ENCODE measurements at regions not wholly inside any gene's neighbourhood (a gene's known extent, or its start where the extent isn't known, plus 50 kb on each side); places are given as distances from the start of the nearest gene placed in this dataset.

DNA sequence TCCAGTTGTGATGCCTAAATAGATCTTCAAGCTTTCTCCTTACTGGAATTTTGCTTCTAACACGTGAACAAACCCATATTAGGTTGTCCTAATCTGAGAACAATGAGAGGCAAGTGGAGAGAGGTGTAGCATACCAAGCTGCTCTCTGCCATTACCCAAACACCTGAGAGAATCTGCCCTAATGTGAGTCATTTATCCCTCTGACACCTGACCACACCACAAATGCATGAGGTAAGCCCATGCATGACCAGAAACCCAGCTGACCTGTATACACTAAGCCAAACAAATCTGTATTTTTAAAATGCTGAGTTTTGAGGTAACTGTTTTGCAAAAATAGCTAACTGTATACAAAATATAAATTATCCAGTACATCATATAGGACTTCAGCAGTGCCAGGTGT lies 1458.1 kb upstream of the B3GALT2 start:
- Histone ChIP-seq H3K9ac (ENCODE audit: control insufficient read depth, insufficient read depth, low read length) (no peak overlapping the region), H2AFZ (ENCODE audit: control insufficient read depth, low read depth, low read length) (no peak overlapping the region), H3K4me1 (ENCODE audit: control insufficient read depth, insufficient read depth, low read length) (no peaks in the 10 kb centered on the region), H3K9me3 (replicated peaks; ENCODE audit: control insufficient read depth, insufficient read depth, low read length) (no peaks in the 10 kb centered on the region), H4K20me1 (ENCODE audit: control insufficient read depth, insufficient read depth) (no peaks in the 10 kb centered on the region), H3K4me3 (no peak overlapping the region), H3K4me2 (ENCODE audit: control insufficient read depth, insufficient read depth) (no peak overlapping the region), H3K27ac (ENCODE audit: control insufficient read depth, insufficient read depth) (no peak overlapping the region), H3K36me3 (ENCODE audit: control insufficient read depth in 2 of 2, insufficient read depth in 2 of 2, low read length in 1 of 2) (no peaks in the 10 kb centered on the region), H3K27me3 (replicated peaks in 1 of 2; ENCODE audit: control insufficient read depth in 2 of 2, insufficient read depth in 2 of 2, low read length in 1 of 2) (no peaks in the 10 kb centered on the region), H3K79me2 (ENCODE audit: control insufficient read depth, insufficient read depth, low read length) (no peaks in the 10 kb centered on the region)
- no peak for TF ChIP-seq MYB (IDR thresholded peaks at IDR 0.05; ENCODE audit: borderline replicate concordance, low read depth, low read length)
- no peak for TF ChIP-seq CHD1 (IDR thresholded peaks at IDR 0.05; ENCODE audit: low read depth, low read length)
- TF ChIP-seq CEBPB (IDR thresholded peaks at IDR 0.05; ENCODE audit: borderline replicate concordance in 1 of 2, low read depth in 2 of 2, low read length in 2 of 2), result no peak
- TF ChIP-seq, protein P1, sequence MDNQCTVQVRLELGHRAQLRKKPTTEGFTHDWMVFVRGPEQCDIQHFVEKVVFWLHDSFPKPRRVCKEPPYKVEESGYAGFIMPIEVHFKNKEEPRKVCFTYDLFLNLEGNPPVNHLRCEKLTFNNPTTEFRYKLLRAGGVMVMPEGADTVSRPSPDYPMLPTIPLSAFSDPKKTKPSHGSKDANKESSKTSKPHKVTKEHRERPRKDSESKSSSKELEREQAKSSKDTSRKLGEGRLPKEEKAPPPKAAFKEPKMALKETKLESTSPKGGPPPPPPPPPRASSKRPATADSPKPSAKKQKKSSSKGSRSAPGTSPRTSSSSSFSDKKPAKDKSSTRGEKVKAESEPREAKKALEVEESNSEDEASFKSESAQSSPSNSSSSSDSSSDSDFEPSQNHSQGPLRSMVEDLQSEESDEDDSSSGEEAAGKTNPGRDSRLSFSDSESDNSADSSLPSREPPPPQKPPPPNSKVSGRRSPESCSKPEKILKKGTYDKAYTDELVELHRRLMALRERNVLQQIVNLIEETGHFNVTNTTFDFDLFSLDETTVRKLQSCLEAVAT (IDR thresholded peaks at IDR 0.05), result no peak
- no peak for TF ChIP-seq ZBED1 (IDR thresholded peaks at IDR 0.05; ENCODE audit: borderline replicate concordance)
- TF ChIP-seq SMAD1 (IDR thresholded peaks at IDR 0.05; ENCODE audit: low read depth, partially characterized antibody), result no peak
- no peak for TF ChIP-seq KDM1A (IDR thresholded peaks at IDR 0.05; ENCODE audit: borderline replicate concordance)
- no peak for TF ChIP-seq POLR2AphosphoS2 (IDR thresholded peaks at IDR 0.05; ENCODE audit: low read depth, low read length)
- TF ChIP-seq, protein P2, sequence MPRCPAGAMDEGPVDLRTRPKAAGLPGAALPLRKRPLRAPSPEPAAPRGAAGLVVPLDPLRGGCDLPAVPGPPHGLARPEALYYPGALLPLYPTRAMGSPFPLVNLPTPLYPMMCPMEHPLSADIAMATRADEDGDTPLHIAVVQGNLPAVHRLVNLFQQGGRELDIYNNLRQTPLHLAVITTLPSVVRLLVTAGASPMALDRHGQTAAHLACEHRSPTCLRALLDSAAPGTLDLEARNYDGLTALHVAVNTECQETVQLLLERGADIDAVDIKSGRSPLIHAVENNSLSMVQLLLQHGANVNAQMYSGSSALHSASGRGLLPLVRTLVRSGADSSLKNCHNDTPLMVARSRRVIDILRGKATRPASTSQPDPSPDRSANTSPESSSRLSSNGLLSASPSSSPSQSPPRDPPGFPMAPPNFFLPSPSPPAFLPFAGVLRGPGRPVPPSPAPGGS (IDR thresholded peaks at IDR 0.05; ENCODE audit: borderline replicate concordance, insufficient read depth, low read depth, low read length, poor library complexity, severe bottlenecking), result no peak
- TF ChIP-seq, protein P3, sequence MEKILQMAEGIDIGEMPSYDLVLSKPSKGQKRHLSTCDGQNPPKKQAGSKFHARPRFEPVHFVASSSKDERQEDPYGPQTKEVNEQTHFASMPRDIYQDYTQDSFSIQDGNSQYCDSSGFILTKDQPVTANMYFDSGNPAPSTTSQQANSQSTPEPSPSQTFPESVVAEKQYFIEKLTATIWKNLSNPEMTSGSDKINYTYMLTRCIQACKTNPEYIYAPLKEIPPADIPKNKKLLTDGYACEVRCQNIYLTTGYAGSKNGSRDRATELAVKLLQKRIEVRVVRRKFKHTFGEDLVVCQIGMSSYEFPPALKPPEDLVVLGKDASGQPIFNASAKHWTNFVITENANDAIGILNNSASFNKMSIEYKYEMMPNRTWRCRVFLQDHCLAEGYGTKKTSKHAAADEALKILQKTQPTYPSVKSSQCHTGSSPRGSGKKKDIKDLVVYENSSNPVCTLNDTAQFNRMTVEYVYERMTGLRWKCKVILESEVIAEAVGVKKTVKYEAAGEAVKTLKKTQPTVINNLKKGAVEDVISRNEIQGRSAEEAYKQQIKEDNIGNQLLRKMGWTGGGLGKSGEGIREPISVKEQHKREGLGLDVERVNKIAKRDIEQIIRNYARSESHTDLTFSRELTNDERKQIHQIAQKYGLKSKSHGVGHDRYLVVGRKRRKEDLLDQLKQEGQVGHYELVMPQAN (conservative IDR thresholded peaks at IDR 0.05), result no peak
- TF ChIP-seq, protein P4, sequence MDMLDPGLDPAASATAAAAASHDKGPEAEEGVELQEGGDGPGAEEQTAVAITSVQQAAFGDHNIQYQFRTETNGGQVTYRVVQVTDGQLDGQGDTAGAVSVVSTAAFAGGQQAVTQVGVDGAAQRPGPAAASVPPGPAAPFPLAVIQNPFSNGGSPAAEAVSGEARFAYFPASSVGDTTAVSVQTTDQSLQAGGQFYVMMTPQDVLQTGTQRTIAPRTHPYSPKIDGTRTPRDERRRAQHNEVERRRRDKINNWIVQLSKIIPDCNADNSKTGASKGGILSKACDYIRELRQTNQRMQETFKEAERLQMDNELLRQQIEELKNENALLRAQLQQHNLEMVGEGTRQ (IDR thresholded peaks at IDR 0.05; ENCODE audit: borderline replicate concordance, low read depth, low read length), result no peak
- TF ChIP-seq RCOR1 (conservative IDR thresholded peaks at IDR 0.05; ENCODE audit: low read depth, low read length), result no peak
- ATAC-seq (peak; percentile 57), FAIRE-seq (no peak), DNase-seq (ENCODE audit: low read depth, low spot score) (no peak)
- in situ Hi-C loops (cut with MboI) (no loop called here), intact Hi-C loops (cut with micrococcal nuclease; ENCODE audit: unreplicated experiment) (no loop called here)
- ChIA-PET CTCF (interaction anchor here (1.2 kb wide), 1 partner anchor 11 kb away, joined by 4 read pairs; no protein-coding TSS in a partner anchor), POLR2A (no interaction called here), RAD21 (ENCODE audit: unreplicated experiment) (no interaction called here), SMC1A (ENCODE audit: uncharacterized antibody, unreplicated experiment) (interaction anchor here (1.0 kb wide), 1 partner anchor 8 kb away, joined by 3 read pairs; no protein-coding TSS in a partner anchor)
- BruUV-seq (replicated peaks), result no TSS peak
- WGBS (ENCODE audit: insufficient coverage, insufficient replicate concordance, low lambda C conversion rate, missing lambda C conversion rate), result 0% methylated on average over 1 of the region's 1 CpG
